ENCODE measurements at regions not wholly inside any gene's neighbourhood (a gene's known extent, or its start where the extent isn't known, plus 50 kb on each side); places are given as distances from the start of the nearest gene placed in this dataset.

GRCh38 chr15:98375513-98376340, 272.6 kb upstream of the IGF1R start:
- H3K9me3 ChIP-seq, result no peaks in the 10 kb centered on the region
- DNase-seq, result no peak
- H3K4me3 ChIP-seq, result no peak overlapping the region
- H3K27me3 ChIP-seq, result no peaks in the 10 kb centered on the region
- no peaks in the 10 kb centered on the region for H3K36me3 ChIP-seq
- no peak overlapping the region for H3K27ac ChIP-seq
- TF ChIP-seq CTCF (IDR thresholded peaks at IDR 0.05), result no peak
- no peak for TF ChIP-seq POLR2A (IDR thresholded peaks at IDR 0.05)
- H3K4me1 ChIP-seq, result no peaks in the 10 kb centered on the region

GRCh38 chr15:98380721-98381120, 267.6 kb upstream of the IGF1R start:
- no peaks in the 10 kb centered on the region for H3K9me3 ChIP-seq
- no peaks in the 10 kb centered on the region for H3K27me3 ChIP-seq
- no peak overlapping the region for H3K4me3 ChIP-seq
- H3K36me3 ChIP-seq, result no peaks in the 10 kb centered on the region
- no peak for DNase-seq
- H3K27ac ChIP-seq, result no peak overlapping the region
- TF ChIP-seq POLR2A (IDR thresholded peaks at IDR 0.05), result no peak
- H3K4me1 ChIP-seq, result no peaks in the 10 kb centered on the region

- Histone ChIP-seq H3K4me1 (no peaks in the 10 kb centered on the region), H3K27me3 (no peaks in the 10 kb centered on the region), H3K36me3 (no peaks in the 10 kb centered on the region), H3K9me3 (no peaks in the 10 kb centered on the region), H3K27ac (no peak overlapping the region), H3K4me3 (no peak overlapping the region)
- no peak for DNase-seq
- no peak for TF ChIP-seq CTCF (IDR thresholded peaks at IDR 0.05)
- no peak for TF ChIP-seq POLR2A (IDR thresholded peaks at IDR 0.05)
Measured at GRCh38 chr15:98381446-98381845, 266.9 kb upstream of the IGF1R start.

GRCh38 chr15:98382139-98382538, 266.2 kb upstream of the IGF1R start:
- H3K27me3 ChIP-seq, result no peaks in the 10 kb centered on the region

GRCh38 chr15:98383571-98383970, 264.8 kb upstream of the IGF1R start:
- no peak overlapping the region for H3K27ac ChIP-seq
- no peak for DNase-seq
- no peaks in the 10 kb centered on the region for H3K36me3 ChIP-seq
- no peak for TF ChIP-seq CTCF (IDR thresholded peaks at IDR 0.05)
- TF ChIP-seq POLR2A (IDR thresholded peaks at IDR 0.05), result no peak
- no peaks in the 10 kb centered on the region for H3K27me3 ChIP-seq
- no peak overlapping the region for H3K4me3 ChIP-seq
- no peaks in the 10 kb centered on the region for H3K4me1 ChIP-seq
- H3K9me3 ChIP-seq, result no peaks in the 10 kb centered on the region

More at GRCh38 chr15:98382139-98382538, 266.2 kb upstream of the IGF1R start:
- Histone ChIP-seq H3K36me3 (no peaks in the 10 kb centered on the region), H3K4me1 (no peaks in the 10 kb centered on the region), H3K27ac (no peak overlapping the region), H3K4me3 (no peak overlapping the region), H3K9me3 (no peaks in the 10 kb centered on the region)
- no peak for DNase-seq
- TF ChIP-seq CTCF (IDR thresholded peaks at IDR 0.05), result no peak
- no peak for TF ChIP-seq POLR2A (IDR thresholded peaks at IDR 0.05)

GRCh38 chr15:98384328-98385029, 263.9 kb upstream of the IGF1R start:
- H3K4me1 ChIP-seq, result no peaks in the 10 kb centered on the region
- TF ChIP-seq CTCF (IDR thresholded peaks at IDR 0.05), result no peak
- no peak for TF ChIP-seq POLR2A (IDR thresholded peaks at IDR 0.05)
- DNase-seq, result no peak
- H3K27ac ChIP-seq, result no peak overlapping the region
- H3K9me3 ChIP-seq, result no peaks in the 10 kb centered on the region
- no peaks in the 10 kb centered on the region for H3K27me3 ChIP-seq
- H3K4me3 ChIP-seq, result no peak overlapping the region
- no peaks in the 10 kb centered on the region for H3K36me3 ChIP-seq
